ENCODE measurements at regions not wholly inside any gene's neighbourhood (a gene's known extent, or its start where the extent isn't known, plus 50 kb on each side); places are given as distances from the start of the nearest gene placed in this dataset.

DNA sequence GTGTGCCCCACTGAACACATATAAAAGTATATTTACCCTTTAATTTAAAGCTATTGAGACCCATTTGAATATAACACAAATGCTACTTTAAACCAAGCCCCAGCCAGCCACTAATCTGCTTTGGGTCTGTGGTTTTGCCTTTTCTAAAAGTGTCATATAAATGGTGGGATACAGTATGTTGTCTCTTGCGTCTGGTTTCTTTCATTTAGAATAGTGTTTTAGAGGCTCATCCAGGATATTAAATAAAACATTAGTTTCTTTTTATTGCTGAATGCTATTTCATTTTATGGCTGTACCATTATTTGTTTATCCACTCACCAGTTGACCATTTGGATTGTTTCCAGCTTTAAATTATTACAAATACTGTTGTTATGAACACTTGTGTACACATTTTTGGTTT, 290.5 kb upstream of the SORL1-AS1 start:
- TF ChIP-seq, protein P1, sequence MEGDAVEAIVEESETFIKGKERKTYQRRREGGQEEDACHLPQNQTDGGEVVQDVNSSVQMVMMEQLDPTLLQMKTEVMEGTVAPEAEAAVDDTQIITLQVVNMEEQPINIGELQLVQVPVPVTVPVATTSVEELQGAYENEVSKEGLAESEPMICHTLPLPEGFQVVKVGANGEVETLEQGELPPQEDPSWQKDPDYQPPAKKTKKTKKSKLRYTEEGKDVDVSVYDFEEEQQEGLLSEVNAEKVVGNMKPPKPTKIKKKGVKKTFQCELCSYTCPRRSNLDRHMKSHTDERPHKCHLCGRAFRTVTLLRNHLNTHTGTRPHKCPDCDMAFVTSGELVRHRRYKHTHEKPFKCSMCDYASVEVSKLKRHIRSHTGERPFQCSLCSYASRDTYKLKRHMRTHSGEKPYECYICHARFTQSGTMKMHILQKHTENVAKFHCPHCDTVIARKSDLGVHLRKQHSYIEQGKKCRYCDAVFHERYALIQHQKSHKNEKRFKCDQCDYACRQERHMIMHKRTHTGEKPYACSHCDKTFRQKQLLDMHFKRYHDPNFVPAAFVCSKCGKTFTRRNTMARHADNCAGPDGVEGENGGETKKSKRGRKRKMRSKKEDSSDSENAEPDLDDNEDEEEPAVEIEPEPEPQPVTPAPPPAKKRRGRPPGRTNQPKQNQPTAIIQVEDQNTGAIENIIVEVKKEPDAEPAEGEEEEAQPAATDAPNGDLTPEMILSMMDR (IDR thresholded peaks at IDR 0.05; ENCODE audit: extremely low read depth, insufficient read depth, missing control alignments): no peak
- no peak for DNase-seq (ENCODE audit: low spot score)
- in situ Hi-C loops (cut with MboI; ENCODE audit: low pct_unique_long_range_greater_than_20kb, low sequenced_read_pairs, unreplicated experiment): no loop called here

DNA sequence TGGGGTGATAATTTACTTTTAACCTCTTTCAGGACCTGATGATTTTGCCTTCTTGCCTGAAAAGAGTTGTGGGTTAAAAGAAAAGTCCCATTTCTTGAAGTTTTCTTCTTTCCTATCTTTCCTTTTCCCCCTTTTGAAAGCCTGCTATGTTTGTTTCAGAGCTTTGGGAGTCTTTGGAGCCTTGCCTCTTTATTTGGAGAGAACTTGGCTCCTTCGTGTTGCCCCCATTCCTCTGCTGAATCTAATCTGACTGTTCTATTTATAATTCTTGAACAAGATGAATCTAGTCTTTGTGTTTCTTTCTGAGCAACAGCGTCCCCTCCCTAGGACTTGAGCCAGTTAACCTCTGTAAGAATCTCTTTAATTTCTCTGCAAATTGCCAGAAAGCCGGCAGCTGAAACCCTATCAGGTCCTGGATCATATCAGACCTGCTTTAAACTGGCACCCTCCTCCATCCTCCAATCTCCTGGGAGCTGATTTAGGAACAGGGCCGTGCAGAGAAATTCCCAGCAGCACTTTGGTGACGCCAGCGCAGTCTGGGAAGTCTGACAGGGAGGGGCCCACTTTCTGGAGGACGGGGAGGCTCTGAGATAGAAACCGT, 289.1 kb upstream of the SORL1-AS1 start:
- in situ Hi-C loops (cut with MboI; ENCODE audit: low pct_unique_long_range_greater_than_20kb, low sequenced_read_pairs, unreplicated experiment): no loop called here
- TF ChIP-seq, protein P1 (IDR thresholded peaks at IDR 0.05; ENCODE audit: extremely low read depth, insufficient read depth, missing control alignments): no peak
- no peak for DNase-seq (ENCODE audit: low spot score)

DNA sequence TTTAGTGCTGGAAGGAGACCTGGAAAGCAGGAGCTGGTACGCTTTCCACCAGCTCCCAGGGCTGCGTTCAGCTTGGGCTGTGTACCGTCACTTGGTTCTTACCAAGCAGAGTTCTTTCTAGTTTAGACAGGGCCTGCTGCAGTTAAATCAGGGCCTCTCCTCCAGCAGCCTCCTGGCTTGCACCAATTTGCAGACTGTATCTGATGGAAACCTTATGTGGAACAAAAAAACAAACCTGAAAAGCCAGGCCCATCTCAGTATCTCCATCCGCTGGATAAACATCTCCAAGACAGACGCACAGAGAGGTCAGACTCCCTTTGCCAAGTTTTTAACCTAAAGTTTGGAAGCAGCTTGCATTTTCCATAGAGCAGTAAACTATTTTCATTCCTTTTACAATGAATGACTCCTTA, 288.6 kb upstream of the SORL1-AS1 start:
- no peak for DNase-seq (ENCODE audit: low spot score)
- in situ Hi-C loops (cut with MboI; ENCODE audit: low pct_unique_long_range_greater_than_20kb, low sequenced_read_pairs, unreplicated experiment): no loop called here
- TF ChIP-seq, protein P1 (IDR thresholded peaks at IDR 0.05; ENCODE audit: extremely low read depth, insufficient read depth, missing control alignments): no peak

DNA sequence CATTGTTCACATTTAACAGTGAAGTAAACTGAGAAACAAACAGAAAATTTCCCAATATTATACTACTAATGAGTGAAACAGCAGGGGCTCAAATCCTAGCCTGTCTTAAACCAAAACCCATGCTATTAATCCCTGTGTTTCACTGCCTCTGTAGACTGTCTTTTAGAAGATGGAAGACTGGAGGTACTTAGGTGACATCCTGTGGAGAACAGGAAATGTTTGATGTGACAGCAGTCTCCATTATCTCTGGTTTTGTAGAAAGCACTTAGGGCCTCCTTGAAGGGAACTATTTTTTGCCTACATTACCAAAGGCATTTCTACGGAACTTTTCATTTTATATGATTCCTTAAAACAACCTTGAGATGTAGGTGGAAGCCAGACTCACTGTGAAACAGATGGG, 288.1 kb upstream of the SORL1-AS1 start:
- in situ Hi-C loops (cut with MboI; ENCODE audit: low pct_unique_long_range_greater_than_20kb, low sequenced_read_pairs, unreplicated experiment): no loop called here
- DNase-seq (ENCODE audit: low spot score): no peak
- TF ChIP-seq, protein P1 (IDR thresholded peaks at IDR 0.05; ENCODE audit: extremely low read depth, insufficient read depth, missing control alignments): no peak

DNA sequence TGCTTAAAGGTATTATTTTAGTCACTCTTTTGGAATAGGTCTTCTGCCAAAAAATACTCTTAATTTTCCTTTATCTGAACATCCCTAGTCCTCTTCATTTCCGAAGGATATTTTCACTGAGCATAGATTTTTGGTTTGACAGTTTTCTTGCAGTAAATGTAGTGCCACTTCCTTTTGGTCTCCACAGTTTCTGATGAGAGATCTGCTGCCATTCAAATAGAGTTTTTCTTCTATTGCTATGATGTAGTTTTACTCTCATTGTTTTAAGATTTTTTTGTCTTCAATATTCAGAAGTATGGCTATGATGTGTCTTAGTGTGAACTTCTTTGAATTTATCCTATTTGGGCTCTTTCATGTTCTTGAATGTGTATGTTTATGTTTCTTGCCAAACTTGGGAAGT, 281.1 kb upstream of the SORL1-AS1 start:
- no peak for DNase-seq (ENCODE audit: low spot score)
- TF ChIP-seq, protein P1 (IDR thresholded peaks at IDR 0.05; ENCODE audit: extremely low read depth, insufficient read depth, missing control alignments): no peak
- in situ Hi-C loops (cut with MboI; ENCODE audit: low pct_unique_long_range_greater_than_20kb, low sequenced_read_pairs, unreplicated experiment): no loop called here

DNA sequence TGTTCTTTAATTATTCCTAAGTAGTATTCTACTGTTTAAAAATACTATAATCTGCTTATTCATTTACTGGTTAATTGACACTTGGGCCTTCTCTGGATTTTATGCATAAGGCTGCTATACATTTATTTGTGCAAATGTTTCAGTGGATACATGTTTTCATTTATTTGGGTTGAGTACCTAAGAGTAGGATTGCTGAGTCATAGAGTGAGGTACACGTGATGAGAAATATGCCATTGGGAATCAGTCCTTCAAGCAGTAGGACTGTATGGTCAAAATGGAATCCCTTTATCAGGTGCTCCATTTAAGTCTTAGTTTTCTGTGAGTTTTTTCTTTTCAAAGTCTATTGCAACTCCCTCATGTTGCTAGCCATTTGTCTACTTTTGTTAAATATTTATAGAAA, 275.2 kb upstream of the SORL1-AS1 start:
- DNase-seq (ENCODE audit: low spot score): no peak
- in situ Hi-C loops (cut with MboI; ENCODE audit: low pct_unique_long_range_greater_than_20kb, low sequenced_read_pairs, unreplicated experiment): no loop called here
- TF ChIP-seq, protein P1 (IDR thresholded peaks at IDR 0.05; ENCODE audit: extremely low read depth, insufficient read depth, missing control alignments): no peak
